ENCODE measurements at regions not wholly inside any gene's neighbourhood (a gene's known extent, or its start where the extent isn't known, plus 50 kb on each side); places are given as distances from the start of the nearest gene placed in this dataset.

- no peak for DNase-seq
Measured at GRCh38 chr18:47316924-47317323, 65.5 kb upstream of the SKOR2 start.

GRCh38 chr18:47313901-47314300 is 62.4 kb upstream of the SKOR2 start:
- no peak for DNase-seq

GRCh38 chr18:47311585-47311984 is 60.1 kb upstream of the SKOR2 start:
- no peak for DNase-seq
